B cell (primary cell): ENCODE measurements at regions not wholly inside any gene's neighbourhood (a gene's known extent, or its start where the extent isn't known, plus 50 kb on each side); places are given as distances from the start of the nearest gene placed in this dataset.

Source experiments
- ATAC-seq: fragments of 200-7000 bp; cut with Tn5 transposase; one replicate; pipeline ENCODE4 v1.10.0; 2021; ENCODE audit warnings: low read depth, mild to moderate bottlenecking, moderate number of reproducible peaks, moderate library complexity
- CTCF ChIA-PET: fragments of 350-600 bp; sonication (Branson Sonifier 250); formaldehyde crosslinking; loops from one replicate; lab custom pipeline; 2021; ENCODE audit warnings: antibody characterized with exemption, inconsistent platforms; lab: Charles Lee
- POLR2A ChIA-PET: fragments of 350-600 bp; sonication (Branson Sonifier 250); formaldehyde crosslinking; loops from one replicate; lab custom pipeline; 2021; ENCODE audit warnings: antibody characterized with exemption; lab: Charles Lee
- DNase-seq: peaks from one replicate; pipeline ENCODE4 v3.0.0; 2013
- H2AFZ ChIP-seq: 2 replicates; pipeline ENCODE4 v1.6.1; 2012; ENCODE audit warnings: mild to moderate bottlenecking, low read depth, low read length; ENCODE audit not compliant: insufficient read depth, poor library complexity, severe bottlenecking
- H3K27ac ChIP-seq, 2 donors: 1 replicate in 1 of 2; 2 replicates in 1 of 2; pipeline ENCODE4 v1.5.1; 2012 to 2013; ENCODE audit warnings: low read length in 2 of 2, mild to moderate bottlenecking in 2 of 2, moderate library complexity in 1 of 2
- H3K27me3 ChIP-seq, 4 experiments: fragments of 200-600 bp in 1 of 4; sonication (generic) in 1 of 4; replicated peaks in 1 of 4; 1 replicate in 2 of 4; 2 replicates in 2 of 4; pipeline versions ENCODE4 v1.6.1 to v1.7.0; 2013 to 2016; ENCODE audit warnings: low read length in 3 of 4, mild to moderate bottlenecking in 2 of 4, mixed read lengths in 1 of 4, moderate library complexity in 1 of 4; ENCODE audit not compliant: insufficient read depth in 4 of 4, control insufficient read depth in 3 of 4; ENCODE audit errors: control extremely low read depth in 1 of 4
- H3K36me3 ChIP-seq, 2 experiments: replicated peaks in 1 of 2; 1 replicate in 1 of 2; 2 replicates in 1 of 2; pipeline versions ENCODE4 v1.6.1 to v1.7.1; 2013; ENCODE audit warnings: low read length in 1 of 2; ENCODE audit not compliant: insufficient read depth in 2 of 2, control insufficient read depth in 1 of 2; ENCODE audit errors: control extremely low read depth in 1 of 2, extremely low read depth in 1 of 2
- H3K4me1 ChIP-seq, 2 donors: fragments of 200-600 bp in 1 of 2; sonication (generic) in 1 of 2; 1 replicate in 1 of 2; 2 replicates in 1 of 2; pipeline versions ENCODE4 v1.5.1 to v1.6.1; 2013 to 2017; ENCODE audit warnings: low read length in 2 of 2; ENCODE audit not compliant: control insufficient read depth in 2 of 2, insufficient read depth in 2 of 2
- H3K4me2 ChIP-seq: replicated peaks from 2 replicates; pipeline ENCODE3; 2012; ENCODE audit warnings: mild to moderate bottlenecking, low read depth, low read length; ENCODE audit not compliant: poor library complexity, severe bottlenecking
- H3K4me3 ChIP-seq, 5 experiments: fragments of 200-600 bp in 1 of 5; sonication (generic) in 1 of 5; 1 replicate in 3 of 5; 2 replicates in 2 of 5; pipeline versions ENCODE4 v1.5.1 to v1.7.0; 2011 to 2016; ENCODE audit warnings: low read length in 4 of 5, mild to moderate bottlenecking in 4 of 5, low read depth in 2 of 5, control low read depth in 1 of 5, moderate library complexity in 1 of 5; ENCODE audit not compliant: insufficient read depth in 1 of 5; ENCODE audit errors: control extremely low read depth in 1 of 5, extremely low read depth in 1 of 5
- H3K79me2 ChIP-seq: fragments of 200-600 bp; sonication (generic); one replicate; pipeline ENCODE4 v1.6.0; 2016; ENCODE audit warnings: low read length; ENCODE audit not compliant: control insufficient read depth, insufficient read depth
- H3K9ac ChIP-seq: fragments of 200-600 bp; sonication (generic); 2 replicates; pipeline ENCODE4 v1.6.1; 2017; ENCODE audit warnings: mild to moderate bottlenecking, low read length, moderate library complexity
- H3K9me3 ChIP-seq, 3 donors: one replicate each; pipeline versions ENCODE4 v1.6.1 to v1.7.1; 2013; ENCODE audit warnings: low read length in 2 of 3; ENCODE audit not compliant: control insufficient read depth in 2 of 3, insufficient read depth in 1 of 3; ENCODE audit errors: control extremely low read depth in 1 of 3
- H4K20me1 ChIP-seq: 2 replicates; pipeline ENCODE4 v1.6.0; 2012; ENCODE audit warnings: mild to moderate bottlenecking, low read length; ENCODE audit not compliant: insufficient read depth, control insufficient read depth, poor library complexity, severe bottlenecking
- H3K27ac Mint-ChIP-seq: one replicate; pipeline ENCODE4 v1.8.0; 2021; ENCODE audit warnings: mixed read lengths
- H3K27me3 Mint-ChIP-seq: one replicate; pipeline ENCODE4 v1.8.0; 2021; ENCODE audit warnings: mixed read lengths
- H3K4me1 Mint-ChIP-seq: one replicate; pipeline ENCODE4 v1.8.0; 2021; ENCODE audit warnings: mixed read lengths
- H3K4me3 Mint-ChIP-seq: one replicate; pipeline ENCODE4 v1.8.0; 2021; ENCODE audit warnings: mixed read lengths
- H3K9me3 Mint-ChIP-seq: one replicate; pipeline ENCODE4 v1.8.0; 2022; ENCODE audit warnings: mixed read lengths; ENCODE audit not compliant: insufficient read depth
- EZH2 ChIP-seq: IDR thresholded peaks from 2 replicates; pipeline ENCODE4 v1.6.1; 2012; ENCODE audit warnings: borderline replicate concordance, low read depth, mild to moderate bottlenecking, moderate library complexity, low read length; ENCODE audit not compliant: insufficient read depth, poor library complexity, severe bottlenecking
- WGBS: methylation state at CpG from one replicate; pipeline ENCODE4 v1.1.5; 2013; ENCODE audit warnings: missing lambda C conversion rate; ENCODE audit not compliant: insufficient coverage; 5-methylcytosine and 5-hydroxymethylcytosine counted together
- intact Hi-C: fragments of 100-400 bp; cut with micrococcal nuclease; formaldehyde crosslinking; loops from one replicate; pipeline ENCODE4 v1.10.0; 2022
- TF ChIP-seq, protein P1 (sequence below): fragments of 200-600 bp; IDR thresholded peaks from one replicate; pipeline ENCODE4 v1.8.0; 2022; ENCODE audit warnings: antibody characterized with exemption, mild to moderate bottlenecking

DNA sequence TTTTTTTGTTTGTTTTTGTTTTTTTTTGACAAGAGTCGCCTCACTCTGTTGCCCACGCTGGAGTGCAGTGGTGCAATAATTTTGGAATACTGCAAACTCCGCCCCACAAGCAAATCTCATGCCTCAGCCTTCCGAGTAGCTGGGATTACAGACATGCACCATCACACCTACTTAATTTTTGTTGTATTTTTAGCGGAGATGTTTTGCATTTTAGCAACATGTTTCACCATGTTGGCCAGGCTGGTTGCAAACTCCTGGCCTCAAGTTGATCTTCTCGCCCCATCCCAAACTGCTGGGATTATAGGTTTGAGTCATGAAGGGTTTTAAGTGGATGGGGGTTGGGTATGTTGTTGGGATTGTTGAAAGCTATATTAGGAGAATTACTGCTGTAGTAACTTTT is 270.9 kb upstream of the LCORL start:
- Histone ChIP-seq H4K20me1 (no peaks in the 10 kb centered on the region), H3K9me3 (no peaks in the 10 kb centered on the region), H3K4me1 (no peaks in the 10 kb centered on the region), H3K79me2 (no peaks in the 10 kb centered on the region), H3K4me2 (no peak overlapping the region), H3K27ac (no peak overlapping the region), H3K36me3 (no peaks in the 10 kb centered on the region), H3K9ac (no peak overlapping the region), H3K4me3 (no peak overlapping the region), H2AFZ (no peak overlapping the region), H3K27me3 (no peaks in the 10 kb centered on the region)
- CTCF ChIA-PET = no interaction called here
- intact Hi-C loops = no loop called here
- Mint-ChIP-seq H3K27me3 (no peaks in the 10 kb centered on the region), H3K4me1 (no peaks in the 10 kb centered on the region), H3K9me3 (no peaks in the 10 kb centered on the region), H3K27ac (no peak overlapping the region), H3K4me3 (no peak overlapping the region)
- WGBS = 75% methylated on average over 1 of the region's 6 CpGs
- POLR2A ChIA-PET = no interaction called here
- ATAC-seq (no peak), DNase-seq (no peak)
- TF ChIP-seq, protein P1, sequence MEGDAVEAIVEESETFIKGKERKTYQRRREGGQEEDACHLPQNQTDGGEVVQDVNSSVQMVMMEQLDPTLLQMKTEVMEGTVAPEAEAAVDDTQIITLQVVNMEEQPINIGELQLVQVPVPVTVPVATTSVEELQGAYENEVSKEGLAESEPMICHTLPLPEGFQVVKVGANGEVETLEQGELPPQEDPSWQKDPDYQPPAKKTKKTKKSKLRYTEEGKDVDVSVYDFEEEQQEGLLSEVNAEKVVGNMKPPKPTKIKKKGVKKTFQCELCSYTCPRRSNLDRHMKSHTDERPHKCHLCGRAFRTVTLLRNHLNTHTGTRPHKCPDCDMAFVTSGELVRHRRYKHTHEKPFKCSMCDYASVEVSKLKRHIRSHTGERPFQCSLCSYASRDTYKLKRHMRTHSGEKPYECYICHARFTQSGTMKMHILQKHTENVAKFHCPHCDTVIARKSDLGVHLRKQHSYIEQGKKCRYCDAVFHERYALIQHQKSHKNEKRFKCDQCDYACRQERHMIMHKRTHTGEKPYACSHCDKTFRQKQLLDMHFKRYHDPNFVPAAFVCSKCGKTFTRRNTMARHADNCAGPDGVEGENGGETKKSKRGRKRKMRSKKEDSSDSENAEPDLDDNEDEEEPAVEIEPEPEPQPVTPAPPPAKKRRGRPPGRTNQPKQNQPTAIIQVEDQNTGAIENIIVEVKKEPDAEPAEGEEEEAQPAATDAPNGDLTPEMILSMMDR = no peak
- no peak for TF ChIP-seq EZH2

DNA sequence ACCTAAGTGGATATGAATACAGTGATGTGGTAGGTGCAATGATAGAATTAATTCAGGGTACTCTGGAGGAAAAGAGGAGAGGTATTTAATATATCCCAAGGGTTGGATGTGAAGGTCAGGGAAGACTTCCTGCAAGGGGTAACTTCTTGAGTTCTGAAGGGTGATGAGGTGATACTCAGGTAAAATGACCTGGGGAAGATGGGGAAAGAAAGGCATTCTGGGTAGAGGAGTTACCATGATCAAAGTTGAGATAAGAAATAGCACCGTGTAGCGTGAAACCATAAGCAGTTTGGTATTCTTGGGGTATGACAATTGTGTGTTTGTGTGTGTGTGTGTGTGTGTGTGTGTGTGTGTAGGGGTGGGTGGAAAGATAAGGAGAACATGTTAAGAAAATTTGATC is 270.4 kb upstream of the LCORL start:
- H3K27ac Mint-ChIP-seq = no peak overlapping the region
- DNase-seq = no peak
- 93% methylated on average over 2 of the region's 2 CpGs for WGBS
- Histone ChIP-seq H2AFZ (no peak overlapping the region), H4K20me1 (no peaks in the 10 kb centered on the region), H3K4me2 (no peak overlapping the region), H3K9ac (no peak overlapping the region), H3K9me3 (no peaks in the 10 kb centered on the region), H3K27me3 (no peaks in the 10 kb centered on the region), H3K4me1 (no peaks in the 10 kb centered on the region), H3K27ac (no peak overlapping the region), H3K79me2 (no peaks in the 10 kb centered on the region), H3K4me3 (no peak overlapping the region), H3K36me3 (no peaks in the 10 kb centered on the region)
- ChIA-PET POLR2A (no interaction called here), CTCF (no interaction called here)
- no peaks in the 10 kb centered on the region for H3K27me3 Mint-ChIP-seq
- intact Hi-C loops = no loop called here
- H3K4me3 Mint-ChIP-seq = no peak overlapping the region
- no peak for TF ChIP-seq EZH2
- TF ChIP-seq, protein P1 = no peak
- H3K4me1 Mint-ChIP-seq = no peaks in the 10 kb centered on the region
- no peaks in the 10 kb centered on the region for H3K9me3 Mint-ChIP-seq
- no peak for ATAC-seq
